Ovary (tissue), 3 donors: ENCODE measurements at regions not wholly inside any gene's neighbourhood (a gene's known extent, or its start where the extent isn't known, plus 50 kb on each side); places are given as distances from the start of the nearest gene placed in this dataset.

Experiments used
- EP300 ChIP-seq: sonication (generic); formaldehyde crosslinking; IDR thresholded peaks from one replicate; pipeline ENCODE4 v1.6.1; 2017; ENCODE audit warnings: antibody characterized with exemption
- POLR2A ChIP-seq: fragments of 450-650 bp; IDR thresholded peaks from one replicate; pipeline ENCODE4 v1.6.1; 2017; ENCODE audit warnings: antibody characterized with exemption, mild to moderate bottlenecking, moderate library complexity
- TF ChIP-seq, protein P1 (sequence below), 3 donors: fragments of 450-650 bp in 2 of 3; fragments of 200-600 bp in 1 of 3; IDR thresholded peaks; one replicate each; pipeline versions ENCODE4 v1.5.1 to v1.8.0; 2016 to 2022; ENCODE audit warnings: antibody characterized with exemption in 3 of 3, mild to moderate bottlenecking in 1 of 3
- donor health status: DM: no; HTN: no; CAD: no.

DNA sequence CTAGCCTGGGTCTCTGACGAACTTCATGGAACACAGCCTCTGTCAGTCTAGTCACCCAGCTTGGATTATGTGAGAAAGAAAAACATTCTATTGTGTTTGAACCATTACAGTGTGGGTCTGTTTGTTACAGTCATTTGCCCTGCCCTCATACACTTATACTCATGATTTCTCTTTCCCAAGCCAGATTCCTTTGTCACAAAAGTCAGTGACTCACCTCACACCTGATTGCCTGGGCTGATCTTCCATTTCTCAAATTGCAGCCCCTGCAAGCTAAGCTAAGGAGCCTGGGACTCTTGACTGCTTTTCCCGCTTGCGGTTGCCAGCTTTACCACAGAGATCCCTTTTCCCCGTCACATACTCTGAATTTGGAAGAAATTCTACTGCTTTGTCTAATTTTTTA, 395.9 kb downstream of the SAMD5 start:
- TF ChIP-seq, protein P1, sequence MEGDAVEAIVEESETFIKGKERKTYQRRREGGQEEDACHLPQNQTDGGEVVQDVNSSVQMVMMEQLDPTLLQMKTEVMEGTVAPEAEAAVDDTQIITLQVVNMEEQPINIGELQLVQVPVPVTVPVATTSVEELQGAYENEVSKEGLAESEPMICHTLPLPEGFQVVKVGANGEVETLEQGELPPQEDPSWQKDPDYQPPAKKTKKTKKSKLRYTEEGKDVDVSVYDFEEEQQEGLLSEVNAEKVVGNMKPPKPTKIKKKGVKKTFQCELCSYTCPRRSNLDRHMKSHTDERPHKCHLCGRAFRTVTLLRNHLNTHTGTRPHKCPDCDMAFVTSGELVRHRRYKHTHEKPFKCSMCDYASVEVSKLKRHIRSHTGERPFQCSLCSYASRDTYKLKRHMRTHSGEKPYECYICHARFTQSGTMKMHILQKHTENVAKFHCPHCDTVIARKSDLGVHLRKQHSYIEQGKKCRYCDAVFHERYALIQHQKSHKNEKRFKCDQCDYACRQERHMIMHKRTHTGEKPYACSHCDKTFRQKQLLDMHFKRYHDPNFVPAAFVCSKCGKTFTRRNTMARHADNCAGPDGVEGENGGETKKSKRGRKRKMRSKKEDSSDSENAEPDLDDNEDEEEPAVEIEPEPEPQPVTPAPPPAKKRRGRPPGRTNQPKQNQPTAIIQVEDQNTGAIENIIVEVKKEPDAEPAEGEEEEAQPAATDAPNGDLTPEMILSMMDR (IDR thresholded peaks at IDR 0.05), result no peak
- TF ChIP-seq EP300, result no peak
- no peak for TF ChIP-seq POLR2A
